IPS-NIHi7 (cell line): ENCODE measurements at regions not wholly inside any gene's neighbourhood (a gene's known extent, or its start where the extent isn't known, plus 50 kb on each side); places are given as distances from the start of the nearest gene placed in this dataset.
A peak's percentile ranks its signal among the peaks of the same experiment; 100 is the strongest.

Experiments used
- DNase-seq: peaks from one replicate; pipeline ENCODE4 v3.0.0; 2012; ENCODE audit warnings: mixed read lengths; ENCODE audit errors: extremely low spot score

GRCh38 chr10:43820663-43821062 is 172.0 kb upstream of the ZNF32 start:
- DNase-seq: no peak

- DNase-seq: no peak
Observed at GRCh38 chr10:43819464-43820230, 171.0 kb upstream of the ZNF32 start.

GRCh38 chr10:43818687-43819086 is 170.0 kb upstream of the ZNF32 start:
- DNase-seq: no peak

GRCh38 chr10:43817368-43817767 is 168.7 kb upstream of the ZNF32 start:
- no peak for DNase-seq

- no peak for DNase-seq
Observed at GRCh38 chr10:43816351-43817321, 168.0 kb upstream of the ZNF32 start.

GRCh38 chr10:43815181-43815885 is 166.7 kb upstream of the ZNF32 start:
- no peak for DNase-seq

GRCh38 chr10:43814663-43815062 is 166.0 kb upstream of the ZNF32 start:
- DNase-seq: no peak

- no peak for DNase-seq
Observed at GRCh38 chr10:43811871-43812270, 163.2 kb upstream of the ZNF32 start.

- peak; percentile 4 for DNase-seq
Observed at GRCh38 chr10:43809211-43809930, 160.7 kb upstream of the ZNF32 start.

GRCh38 chr10:43808136-43808535 is 159.5 kb upstream of the ZNF32 start:
- peak; percentile 2 for DNase-seq

GRCh38 chr10:43806831-43807640 is 158.4 kb upstream of the ZNF32 start:
- DNase-seq: no peak

GRCh38 chr10:43803791-43804190 is 155.1 kb upstream of the ZNF32 start:
- no peak for DNase-seq

GRCh38 chr10:43802988-43803696 is 154.5 kb upstream of the ZNF32 start:
- DNase-seq: no peak

- DNase-seq: peak; percentile 5
Observed at GRCh38 chr10:43801626-43802025, 152.9 kb upstream of the ZNF32 start.

GRCh38 chr10:43801140-43801539 is 152.5 kb upstream of the ZNF32 start:
- DNase-seq: no peak

GRCh38 chr10:43796781-43797180 is 148.1 kb upstream of the ZNF32 start:
- DNase-seq: no peak

GRCh38 chr10:43795639-43796038 is 147.0 kb upstream of the ZNF32 start:
- no peak for DNase-seq

GRCh38 chr10:43795093-43795492 is 146.4 kb upstream of the ZNF32 start:
- DNase-seq: no peak

- no peak for DNase-seq
Observed at GRCh38 chr10:43794181-43794815, 145.6 kb upstream of the ZNF32 start.
